GM12878 (cell line): ENCODE measurements at regions not wholly inside any gene's neighbourhood (a gene's known extent, or its start where the extent isn't known, plus 50 kb on each side); places are given as distances from the start of the nearest gene placed in this dataset.

Experiments used
- CTCF ChIP-seq, 3 experiments: IDR thresholded peaks in 2 of 3; conservative IDR thresholded peaks in 1 of 3; 2 replicates each; pipeline ENCODE4 v1.5.1; 2011; ENCODE audit warnings: low read depth in 3 of 3, low read length in 3 of 3, mild to moderate bottlenecking in 3 of 3, control low read depth in 2 of 3, moderate library complexity in 2 of 3, inconsistent platforms in 1 of 3, mixed read lengths in 1 of 3; ENCODE audit not compliant: control insufficient read depth in 2 of 3, insufficient read depth in 1 of 3; ENCODE audit errors: extremely low read depth in 1 of 3
- EZH2 ChIP-seq: IDR thresholded peaks from 2 replicates; pipeline ENCODE4 v1.6.1; 2012; ENCODE audit warnings: low read depth, mild to moderate bottlenecking, control low read depth, inconsistent platforms, low read length, borderline replicate concordance; ENCODE audit not compliant: control insufficient read depth

- TF ChIP-seq CTCF (IDR thresholded peaks at IDR 0.05 in 2 of 3, conservative IDR thresholded peaks at IDR 0.05 in 1 of 3; ENCODE audit: control insufficient read depth in 2 of 3, extremely low read depth in 1 of 3, insufficient read depth in 1 of 3, low read depth in 3 of 3, low read length in 3 of 3) (no peak), EZH2 (no peak)
Measured at GRCh38 chr10:7477538-7478334, 66.9 kb upstream of the SFMBT2 start.
